H1 (cell line): ENCODE measurements at regions not wholly inside any gene's neighbourhood (a gene's known extent, or its start where the extent isn't known, plus 50 kb on each side); places are given as distances from the start of the nearest gene placed in this dataset.
"Not testable (repeated sequence)": the region's sequence is repeated elsewhere in the genome, so short reads cannot be mapped to it uniquely, and the experiment has no call there.

Source experiments
- CTCF ChIA-PET: fragments of 300-600 bp; sonication (Branson Sonifier 250); formaldehyde crosslinking; loops from one replicate; lab custom pipeline; 2021; ENCODE audit not compliant: partially characterized antibody; lab: Charles Lee
- POLR2A ChIA-PET: fragments of 300-600 bp; sonication (Branson Sonifier 250); formaldehyde crosslinking; loops from one replicate; lab custom pipeline; 2021; ENCODE audit warnings: inconsistent platforms; ENCODE audit not compliant: partially characterized antibody; lab: Charles Lee
- DNase-seq, 2 experiments: peaks; one replicate each; pipeline versions ENCODE4 v3.0.0 to v3.0.0-alpha.2; 2010 to 2022; ENCODE audit warnings: low spot score in 2 of 2, low read depth in 1 of 2, mixed read lengths in 1 of 2
- FAIRE-seq: peaks from 2 replicates; lab custom pipeline; 2011; peaks lifted over from hg19 to GRCh38; lab: Jason Lieb, UNC
- H2AFZ ChIP-seq: 2 replicates; pipeline ENCODE4 v1.8.1; 2012; ENCODE audit warnings: low read length, inconsistent platforms
- H2AK5ac ChIP-seq: 2 replicates; pipeline ENCODE4 v1.6.1; 2013; ENCODE audit warnings: low read depth, low read length
- H2BK120ac ChIP-seq: replicated peaks from 2 replicates; pipeline ENCODE3; 2013; ENCODE audit warnings: low read depth, low read length, inconsistent platforms
- H2BK12ac ChIP-seq: 2 replicates; pipeline ENCODE4 v1.6.1; 2013; ENCODE audit warnings: low read depth, low read length
- H2BK15ac ChIP-seq: 2 replicates; pipeline ENCODE4 v1.6.1; 2013; ENCODE audit warnings: low read length
- H2BK20ac ChIP-seq: 2 replicates; pipeline ENCODE4 v1.6.1; 2013; ENCODE audit warnings: low read length
- H2BK5ac ChIP-seq: 2 replicates; pipeline ENCODE4 v1.6.1; 2013; ENCODE audit warnings: low read depth, low read length
- H3K14ac ChIP-seq: 2 replicates; pipeline ENCODE4 v1.6.1; 2013; ENCODE audit warnings: inconsistent platforms; ENCODE audit not compliant: insufficient read length
- H3K18ac ChIP-seq: 2 replicates; pipeline ENCODE4 v1.6.1; 2013; ENCODE audit warnings: low read length; ENCODE audit errors: extremely low read depth
- H3K23ac ChIP-seq: 2 replicates; pipeline ENCODE4 v1.6.1; 2013; ENCODE audit warnings: inconsistent platforms; ENCODE audit not compliant: insufficient read length
- H3K23me2 ChIP-seq: 2 replicates; pipeline ENCODE4 v1.6.1; 2013; ENCODE audit warnings: low read depth, low read length
- H3K27ac ChIP-seq: 2 replicates; pipeline ENCODE4 v1.6.1; 2011; ENCODE audit warnings: low read depth, low read length, inconsistent platforms
- H3K27me3 ChIP-seq, 4 experiments: replicated peaks in 1 of 4; 1 replicate in 1 of 4; 2 replicates in 3 of 4; pipeline versions ENCODE4 v1.6.1 to v1.8.1; 2011 to 2013; ENCODE audit warnings: low read length in 3 of 4, mild to moderate bottlenecking in 3 of 4, inconsistent platforms in 2 of 4, mixed read lengths in 2 of 4, moderate library complexity in 1 of 4; ENCODE audit not compliant: control insufficient read depth in 3 of 4, insufficient read depth in 3 of 4; ENCODE audit errors: extremely low read depth in 1 of 4
- H3K36me3 ChIP-seq, 4 experiments: 2 replicates each; pipeline versions ENCODE4 v1.6.1 to v1.8.1; 2011 to 2013; ENCODE audit warnings: mild to moderate bottlenecking in 4 of 4, low read length in 3 of 4, moderate library complexity in 2 of 4, control low read depth in 1 of 4, inconsistent platforms in 1 of 4; ENCODE audit not compliant: insufficient read depth in 4 of 4, control insufficient read depth in 2 of 4
- H3K4ac ChIP-seq: replicated peaks from 2 replicates; pipeline ENCODE3; 2013; ENCODE audit warnings: low read length, low read depth, mixed read lengths, inconsistent platforms; ENCODE audit not compliant: insufficient read length
- H3K4me1 ChIP-seq, 4 experiments: replicated peaks in 1 of 4; 1 replicate in 1 of 4; 2 replicates in 3 of 4; pipeline versions ENCODE4 v1.6.1 to v1.8.1; 2011 to 2013; ENCODE audit warnings: low read length in 3 of 4, inconsistent platforms in 2 of 4, mixed read lengths in 1 of 4; ENCODE audit not compliant: insufficient read depth in 4 of 4, control insufficient read depth in 3 of 4
- H3K4me2 ChIP-seq, 2 experiments: 2 replicates each; pipeline versions ENCODE4 v1.6.1 to v1.8.1; 2011 to 2013; ENCODE audit warnings: low read depth in 2 of 2, low read length in 2 of 2, control low read depth in 1 of 2, inconsistent platforms in 1 of 2, mild to moderate bottlenecking in 1 of 2; ENCODE audit not compliant: insufficient read depth in 1 of 2
- H3K4me3 ChIP-seq, 4 experiments: fragments of 200-600, 300-600 bp in 1 of 4; sonication (generic), shearing (Covaris generic), sonication (Bioruptor Twin) in 1 of 4; 2 replicates each; pipeline versions ENCODE4 v1.5.1 to v1.8.1; 2011 to 2016; ENCODE audit warnings: low read length in 4 of 4, low read depth in 3 of 4, control low read depth in 2 of 4, inconsistent platforms in 2 of 4, mild to moderate bottlenecking in 2 of 4, mixed read lengths in 1 of 4, moderate library complexity in 1 of 4; ENCODE audit not compliant: insufficient read depth in 2 of 4; ENCODE audit errors: extremely low read depth in 1 of 4
- H3K56ac ChIP-seq: replicated peaks from 2 replicates; pipeline ENCODE3; 2013; ENCODE audit warnings: low read depth, mild to moderate bottlenecking, mixed read lengths, low read length, inconsistent platforms; ENCODE audit not compliant: insufficient read length
- H3K79me1 ChIP-seq: 2 replicates; pipeline ENCODE4 v1.6.1; 2013; ENCODE audit warnings: low read depth, low read length, control low read depth
- H3K79me2 ChIP-seq, 2 experiments: 2 replicates each; pipeline versions ENCODE4 v1.6.1 to v1.8.1; 2012 to 2013; ENCODE audit warnings: low read length in 2 of 2, mild to moderate bottlenecking in 2 of 2, inconsistent platforms in 1 of 2; ENCODE audit not compliant: insufficient read depth in 2 of 2, control insufficient read depth in 1 of 2
- H3K9ac ChIP-seq, 4 experiments: replicated peaks in 1 of 4; 1 replicate in 1 of 4; 2 replicates in 3 of 4; pipeline versions ENCODE4 v1.6.1 to v1.8.1; 2011 to 2013; ENCODE audit warnings: low read depth in 3 of 4, low read length in 3 of 4, control low read depth in 2 of 4, mild to moderate bottlenecking in 2 of 4, moderate library complexity in 2 of 4, inconsistent platforms in 1 of 4; ENCODE audit errors: extremely low read depth in 1 of 4
- H3K9me3 ChIP-seq, 2 experiments: 2 replicates each; pipeline versions ENCODE4 v1.6.1 to v1.8.1; 2012 to 2013; ENCODE audit warnings: mild to moderate bottlenecking in 2 of 2, moderate library complexity in 2 of 2, control low read depth in 1 of 2, inconsistent platforms in 1 of 2, low read depth in 1 of 2, low read length in 1 of 2, mixed read lengths in 1 of 2; ENCODE audit not compliant: insufficient read depth in 2 of 2
- H4K20me1 ChIP-seq, 2 experiments: replicated peaks in 1 of 2; 2 replicates each; pipeline versions ENCODE3 to v1.8.1; 2011 to 2013; ENCODE audit warnings: inconsistent platforms in 2 of 2, low read length in 2 of 2, mild to moderate bottlenecking in 1 of 2; ENCODE audit not compliant: insufficient read depth in 2 of 2, control insufficient read depth in 1 of 2
- H4K5ac ChIP-seq: 2 replicates; pipeline ENCODE4 v1.6.1; 2013; ENCODE audit warnings: low read length, low read depth, mixed read lengths, inconsistent platforms; ENCODE audit not compliant: insufficient read length
- H4K8ac ChIP-seq: 2 replicates; pipeline ENCODE4 v1.8.0; 2013; ENCODE audit warnings: mild to moderate bottlenecking, moderate library complexity, low read length, inconsistent platforms; ENCODE audit not compliant: insufficient read depth; ENCODE audit errors: extremely low read depth
- H4K91ac ChIP-seq: replicated peaks from 2 replicates; pipeline ENCODE3; 2013; ENCODE audit warnings: low read length, mixed read lengths, inconsistent platforms; ENCODE audit not compliant: insufficient read length
- WGBS, 2 experiments: shearing (Covaris generic) in 1 of 2; methylation state at CpG; one replicate each; pipeline versions ENCODE4 v1.1.6 to v1.1.7; 2013 to 2015; ENCODE audit warnings: low lambda C conversion rate in 2 of 2, mixed read lengths in 2 of 2, inconsistent platforms in 1 of 2, low coverage in 1 of 2, missing lambda C conversion rate in 1 of 2; ENCODE audit not compliant: insufficient replicate concordance in 2 of 2, insufficient coverage in 1 of 2, insufficient read length in 1 of 2; ENCODE audit errors: extremely low coverage in 1 of 2, missing lambda C conversion rate in 1 of 2; 5-methylcytosine and 5-hydroxymethylcytosine counted together

- H3K4me3 ChIP-seq, H2AK5ac ChIP-seq, H2BK5ac ChIP-seq, CTCF ChIA-PET, H3K14ac ChIP-seq, H3K4me2 ChIP-seq, H3K9me3 ChIP-seq, H3K36me3 ChIP-seq, H3K4ac ChIP-seq, H2BK12ac ChIP-seq, H3K4me1 ChIP-seq, H4K91ac ChIP-seq, H4K5ac ChIP-seq, H3K23ac ChIP-seq, H3K18ac ChIP-seq, H2BK15ac ChIP-seq, DNase-seq, H2AFZ ChIP-seq, H3K79me1 ChIP-seq, H3K27me3 ChIP-seq, FAIRE-seq, H2BK20ac ChIP-seq, H4K8ac ChIP-seq, H3K27ac ChIP-seq, H3K23me2 ChIP-seq, H3K56ac ChIP-seq, H4K20me1 ChIP-seq, H3K79me2 ChIP-seq, POLR2A ChIA-PET, H3K9ac ChIP-seq, H2BK120ac ChIP-seq: not testable (repeated sequence)
- WGBS, 2 experiments = 96% methylated on average over 2 of the region's 2 CpGs; no CpG with 5 or more reads in 1 of the 2 experiments
Measured at GRCh38 chr1:146399225-146399624, 170.4 kb upstream of the NOTCH2NLA start.

GRCh38 chr1:146396801-146397200 is 168.0 kb upstream of the NOTCH2NLA start:
- H3K4me2 ChIP-seq, H3K4me1 ChIP-seq, POLR2A ChIA-PET, H3K23me2 ChIP-seq, H4K5ac ChIP-seq, H3K14ac ChIP-seq, H4K8ac ChIP-seq, H2AK5ac ChIP-seq, H3K27ac ChIP-seq, H2BK12ac ChIP-seq, H2BK15ac ChIP-seq, H3K4me3 ChIP-seq, FAIRE-seq, H3K79me1 ChIP-seq, H2AFZ ChIP-seq, H3K36me3 ChIP-seq, H4K20me1 ChIP-seq, H3K18ac ChIP-seq, H3K4ac ChIP-seq, H3K79me2 ChIP-seq, CTCF ChIA-PET, H3K56ac ChIP-seq, DNase-seq, H3K9ac ChIP-seq, H4K91ac ChIP-seq, H3K9me3 ChIP-seq, H2BK20ac ChIP-seq, H3K23ac ChIP-seq, H2BK120ac ChIP-seq, H3K27me3 ChIP-seq, H2BK5ac ChIP-seq: not testable (repeated sequence)
